HG02870 (cell line): ENCODE measurements at regions not wholly inside any gene's neighbourhood (a gene's known extent, or its start where the extent isn't known, plus 50 kb on each side); places are given as distances from the start of the nearest gene placed in this dataset.

Experiments used
- ATAC-seq: cut with Tn5 transposase; IDR thresholded peaks from one replicate; pipeline ENCODE4 v1.9.1; 2021; ENCODE audit warnings: mild to moderate bottlenecking, moderate library complexity; ENCODE audit not compliant: unreplicated experiment

DNA sequence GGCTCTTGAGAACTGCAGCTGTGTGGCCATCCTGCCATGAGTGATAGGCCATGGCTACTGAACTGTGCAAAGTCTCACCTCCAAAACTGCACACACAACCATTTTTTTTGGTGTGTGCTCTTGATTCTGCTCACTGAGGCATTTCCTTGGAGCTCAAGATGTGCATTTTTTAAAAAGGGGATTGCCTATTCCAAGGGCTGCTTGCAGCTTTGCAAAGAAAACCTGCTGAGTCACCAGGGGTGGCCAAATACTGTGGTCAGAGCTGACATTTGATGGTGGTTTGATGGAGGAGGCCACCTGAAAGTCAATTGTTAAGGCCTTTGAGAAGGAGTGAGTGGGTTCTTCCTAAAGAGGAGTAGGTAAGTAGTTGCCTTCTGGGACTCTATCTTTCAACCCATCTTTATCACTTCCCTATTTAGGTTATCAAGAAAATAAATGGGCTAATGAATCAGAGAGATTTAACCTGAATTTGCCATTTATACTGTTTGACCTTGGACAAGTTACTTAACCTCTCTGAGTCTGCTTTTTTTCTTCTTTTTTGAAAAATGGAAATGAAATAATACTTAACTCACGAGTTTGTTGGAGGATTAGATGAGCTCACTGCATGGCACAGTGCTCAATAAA lies 87.9 kb downstream of the CHST2 start:
- peak; percentile 81 for ATAC-seq

- ATAC-seq = no peak
Observed at GRCh38 chr3:143208976-143209714, 89.6 kb downstream of the CHST2 start.

- no peak for ATAC-seq
Observed at GRCh38 chr3:143209715-143210059, 90.1 kb downstream of the CHST2 start.

DNA sequence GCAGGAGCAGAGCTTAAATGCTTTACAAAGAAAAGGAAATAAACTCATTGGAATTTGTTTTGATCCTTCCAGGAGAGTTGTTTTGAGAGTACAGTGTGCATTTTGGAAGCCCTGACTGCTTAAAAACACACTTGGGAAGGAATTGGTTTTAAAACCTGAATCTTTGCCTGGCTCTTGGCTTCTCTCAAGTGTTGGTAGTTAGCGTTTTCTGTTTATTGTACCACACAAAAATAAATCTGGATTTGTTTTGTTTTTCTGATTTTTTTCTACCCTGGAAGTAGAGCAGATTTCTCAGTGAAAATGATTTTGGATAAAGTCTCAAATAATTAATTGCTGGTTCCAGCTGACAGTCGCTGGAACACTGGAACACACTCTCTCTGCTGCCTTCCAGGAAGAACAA lies 90.6 kb downstream of the CHST2 start:
- ATAC-seq = no peak

GRCh38 chr3:143215059-143215458 lies 95.5 kb downstream of the CHST2 start:
- no peak for ATAC-seq
